ENCODE measurements at regions not wholly inside any gene's neighbourhood (a gene's known extent, or its start where the extent isn't known, plus 50 kb on each side); places are given as distances from the start of the nearest gene placed in this dataset.

DNA sequence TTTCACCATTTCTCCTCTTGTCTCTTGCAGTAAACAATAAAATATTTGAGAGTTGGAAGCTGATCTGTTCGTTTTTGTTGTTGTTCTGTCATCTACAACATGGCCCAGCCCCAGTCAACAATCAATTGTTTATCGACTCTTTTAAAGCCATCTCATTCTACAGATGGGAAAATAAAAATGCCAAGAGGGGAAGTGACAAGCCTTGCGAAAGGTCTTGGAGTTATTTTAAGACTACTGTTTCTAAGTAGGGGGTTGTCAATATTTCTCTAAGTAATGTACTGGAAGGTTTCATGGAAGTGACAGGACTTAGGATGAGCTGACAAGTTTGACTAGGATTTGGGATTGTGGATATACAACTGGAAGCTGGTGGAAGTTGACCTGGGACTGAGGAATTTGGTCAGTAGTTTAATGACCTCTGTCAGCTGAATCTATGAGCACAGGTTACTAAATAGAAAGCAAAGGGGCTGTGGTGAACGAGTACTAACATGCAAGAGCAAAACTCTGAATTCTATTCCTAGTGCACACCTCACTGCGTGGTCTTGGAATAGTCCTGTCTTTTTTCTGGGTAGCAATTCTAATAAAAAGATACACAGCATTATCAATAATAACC, 57.5 kb upstream of the ADRB2 start:
- H2AFZ ChIP-seq (ENCODE audit: low read length), result no peak overlapping the region
- no peak overlapping the region for H2BK5ac ChIP-seq (ENCODE audit: insufficient read length, low read length)
- no peak overlapping the region for H3K23ac ChIP-seq (ENCODE audit: insufficient read length, low read depth, low read length)
- no peak overlapping the region for H3K14ac ChIP-seq (ENCODE audit: insufficient read depth, low read length)
- no peak overlapping the region for H3K4ac ChIP-seq (ENCODE audit: low read depth, low read length)
- no peak for DNase-seq
- H3K27ac ChIP-seq (ENCODE audit: insufficient read length, low read depth, low read length), result no peak overlapping the region
- no peak overlapping the region for H3K4me3 Mint-ChIP-seq
- H3K27me3 ChIP-seq (ENCODE audit: insufficient read depth, low read length), result no peaks in the 10 kb centered on the region
- no peak overlapping the region for H2BK20ac ChIP-seq (ENCODE audit: low read depth, low read length, poor library complexity, severe bottlenecking)
- no CpG with 5 or more reads among the region's 5 CpGs for WGBS (ENCODE audit: extremely low coverage, insufficient read length, low lambda C conversion rate)
- no peak overlapping the region for H3K56ac ChIP-seq (ENCODE audit: insufficient read length, low read depth, low read length)
- no peak overlapping the region for H3T11ph ChIP-seq (ENCODE audit: low read length)
- no peaks in the 10 kb centered on the region for H4K20me1 ChIP-seq (ENCODE audit: control insufficient read depth, insufficient read depth, insufficient read length)
- no peaks in the 10 kb centered on the region for H3K4me1 ChIP-seq (ENCODE audit: insufficient read depth, low read length)
- H3K36me3 Mint-ChIP-seq (ENCODE audit: insufficient read depth in 1 of 3, low read depth in 3 of 3), result no peaks in the 10 kb centered on the region
- no peaks in the 10 kb centered on the region for H3K9me3 Mint-ChIP-seq
- H2BK15ac ChIP-seq (ENCODE audit: low read depth, low read length), result no peak overlapping the region
- H2BK120ac ChIP-seq (ENCODE audit: low read depth, low read length, poor library complexity, severe bottlenecking), result no peak overlapping the region
- no peak for TF ChIP-seq CTCF (conservative IDR thresholded peaks at IDR 0.05)
- no peaks in the 10 kb centered on the region for H3K79me2 ChIP-seq (ENCODE audit: insufficient read depth, low read length)
- H3K4me1 Mint-ChIP-seq, result peaks cover 1 to 2% of the 10 kb centered on the region in 2 experiments
- no peaks in the 10 kb centered on the region for H3K23me2 ChIP-seq (ENCODE audit: insufficient read length, low read depth, low read length, poor library complexity, severe bottlenecking)
- no peak overlapping the region for H4K8ac ChIP-seq (replicated peaks; ENCODE audit: insufficient read length, low read depth, low read length)
- H3K9ac ChIP-seq (ENCODE audit: extremely low read depth, insufficient read length, low read length), result no peak overlapping the region
- H3K4me2 ChIP-seq (ENCODE audit: insufficient read depth, insufficient read length, low read length), result no peak overlapping the region
- no peak overlapping the region for H2AK5ac ChIP-seq (ENCODE audit: insufficient read length, low read length)
- H2BK12ac ChIP-seq (ENCODE audit: insufficient read length, low read depth, low read length), result no peak overlapping the region
- no peaks in the 10 kb centered on the region for H3K27me3 Mint-ChIP-seq (ENCODE audit: low read depth)
- no peak overlapping the region for H4K91ac ChIP-seq (ENCODE audit: insufficient read length, low read depth, low read length)
- no peaks in the 10 kb centered on the region for H3K9me3 ChIP-seq (ENCODE audit: control insufficient read depth, low read depth, low read length)
- H3K27ac Mint-ChIP-seq, result no peak overlapping the region
- no peaks in the 10 kb centered on the region for H3K79me1 ChIP-seq (ENCODE audit: insufficient read depth, low read depth, low read length, poor library complexity, severe bottlenecking)
- H4K5ac ChIP-seq (ENCODE audit: insufficient read length, low read depth, low read length), result no peak overlapping the region
- H3K18ac ChIP-seq (ENCODE audit: insufficient read length, low read depth, low read length), result no peak overlapping the region

All from H9 (cell line).